HG03354 (cell line): ENCODE measurements at regions not wholly inside any gene's neighbourhood (a gene's known extent, or its start where the extent isn't known, plus 50 kb on each side); places are given as distances from the start of the nearest gene placed in this dataset.
"Not testable (repeated sequence)": the region's sequence is repeated elsewhere in the genome, so short reads cannot be mapped to it uniquely, and the experiment has no call there.

Experiments
- ATAC-seq: cut with Tn5 transposase; IDR thresholded peaks from one replicate; pipeline ENCODE4 v1.9.1; 2021; ENCODE audit warnings: mild to moderate bottlenecking; ENCODE audit not compliant: unreplicated experiment, poor library complexity, severe bottlenecking

- ATAC-seq = not testable (repeated sequence)
Observed at GRCh38 chr3:197459571-197459970, 96.2 kb downstream of the BDH1 start.

GRCh38 chr3:197458906-197459470, 96.8 kb downstream of the BDH1 start:
- no peak for ATAC-seq

GRCh38 chr3:197458179-197458707, 97.5 kb downstream of the BDH1 start:
- peak; percentile 66 for ATAC-seq

GRCh38 chr3:197456261-197457091, 99.3 kb downstream of the BDH1 start:
- ATAC-seq = peak; percentile 72

GRCh38 chr3:197454841-197455240, 100.9 kb downstream of the BDH1 start:
- ATAC-seq = not testable (repeated sequence)

- ATAC-seq = no peak
Observed at GRCh38 chr3:197454014-197454413, 101.8 kb downstream of the BDH1 start.

- no peak for ATAC-seq
Observed at GRCh38 chr3:197450810-197451209, 105.0 kb downstream of the BDH1 start.

GRCh38 chr3:197450308-197450707, 105.5 kb downstream of the BDH1 start:
- ATAC-seq = no peak

GRCh38 chr3:197449181-197449580, 106.6 kb downstream of the BDH1 start:
- not testable (repeated sequence) for ATAC-seq

GRCh38 chr3:197447781-197448180, 108.0 kb downstream of the BDH1 start:
- ATAC-seq = not testable (repeated sequence)

DNA sequence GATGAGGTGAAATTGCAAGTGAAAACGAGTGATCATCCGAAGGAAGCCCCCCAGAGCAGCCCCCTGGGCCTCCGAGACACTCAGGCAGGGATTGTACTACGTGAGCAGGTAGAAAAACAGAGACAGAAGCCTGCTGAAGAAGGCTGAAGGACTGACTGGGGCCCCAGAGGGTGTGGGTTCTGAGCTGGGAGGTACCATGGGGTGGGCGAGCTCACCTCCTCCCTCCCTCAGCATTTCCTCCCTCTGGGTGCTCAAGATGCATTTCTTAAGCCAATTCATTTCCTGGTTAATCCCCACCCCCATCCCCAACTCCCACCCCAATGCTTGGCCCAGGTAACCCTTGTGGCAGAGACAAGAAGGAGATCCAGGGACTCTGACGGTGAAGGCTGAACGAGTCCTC, 108.7 kb downstream of the BDH1 start:
- ATAC-seq = no peak

GRCh38 chr3:197446700-197447056, 109.1 kb downstream of the BDH1 start:
- ATAC-seq = no peak

DNA sequence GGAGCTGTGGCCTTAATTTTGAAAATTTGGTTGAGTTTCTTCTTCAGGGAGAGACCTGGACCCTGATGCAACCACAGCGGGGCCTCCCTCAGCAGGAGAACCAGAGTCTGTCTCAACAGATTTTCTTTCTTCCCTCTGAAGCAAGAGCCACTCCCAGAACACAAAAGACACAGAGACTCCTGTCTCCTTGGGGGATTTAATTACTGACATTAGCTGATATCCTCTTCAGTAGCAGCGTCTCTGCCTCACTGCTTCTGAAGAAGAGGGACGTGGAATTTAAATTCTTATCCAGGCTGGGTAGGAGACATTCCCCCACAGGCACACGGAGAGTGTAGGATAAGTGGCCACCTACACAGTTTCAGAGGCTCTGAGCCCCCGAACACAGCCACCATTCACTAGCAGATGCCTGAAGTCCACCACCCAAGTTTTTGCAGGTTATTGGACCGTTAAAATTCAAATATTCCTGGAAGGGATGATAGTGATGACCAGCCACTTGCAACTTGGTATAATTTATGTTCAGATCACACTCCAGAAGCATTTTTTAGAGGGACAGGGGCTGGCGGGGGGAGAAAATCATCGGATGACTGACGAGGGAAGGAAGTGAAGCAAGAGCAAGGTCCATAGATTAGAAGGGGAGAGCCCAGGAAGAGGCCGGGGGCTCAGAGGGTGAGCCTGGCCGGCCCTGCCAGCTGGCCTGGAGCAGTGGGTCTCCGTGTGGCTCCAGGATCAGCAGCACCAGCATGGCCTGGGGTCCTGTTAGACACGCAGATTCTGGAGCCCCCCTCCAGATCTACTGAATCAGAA, 109.7 kb downstream of the BDH1 start:
- ATAC-seq = no peak

GRCh38 chr3:197444793-197445379, 110.9 kb downstream of the BDH1 start:
- ATAC-seq = no peak

DNA sequence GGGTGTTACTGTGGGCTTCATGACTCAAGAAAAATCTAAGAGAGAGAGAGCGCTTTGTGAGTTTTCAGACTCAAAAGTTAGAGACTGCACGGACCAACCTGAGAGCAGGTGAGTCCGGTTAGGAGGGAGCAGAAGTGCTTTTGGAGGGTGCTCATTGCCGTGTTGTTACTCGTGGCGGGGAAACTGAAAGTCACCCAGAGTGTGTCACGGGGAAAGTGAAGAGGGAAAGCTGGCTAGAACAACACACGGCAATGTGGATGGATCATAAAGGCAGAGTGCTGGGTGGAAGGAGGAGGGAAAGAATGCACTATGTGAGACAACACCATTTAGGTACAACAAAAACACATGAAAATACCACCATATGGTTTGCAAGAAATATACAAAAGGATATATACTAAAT, 112.3 kb downstream of the BDH1 start:
- ATAC-seq = no peak

- ATAC-seq = no peak
Observed at GRCh38 chr3:197440717-197441303, 115.0 kb downstream of the BDH1 start.

DNA sequence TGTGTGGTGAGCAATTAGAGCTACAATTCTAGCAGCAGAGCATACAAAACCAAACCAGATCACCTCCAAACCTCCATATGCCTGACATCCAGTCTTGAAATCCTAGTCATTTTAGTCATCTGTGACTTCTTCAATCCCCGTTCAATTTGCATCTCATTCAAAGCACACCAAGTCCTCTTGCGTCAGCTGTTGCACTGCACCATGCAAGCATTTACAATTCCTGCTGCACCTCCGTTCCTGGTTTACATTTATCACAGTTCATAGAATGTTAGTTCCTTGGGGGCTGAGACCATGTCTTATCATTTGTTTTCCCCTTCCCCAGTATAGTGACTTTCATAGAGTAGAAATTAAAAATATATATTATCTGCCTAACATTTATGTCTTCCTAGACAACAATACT, 116.9 kb downstream of the BDH1 start:
- ATAC-seq = no peak

DNA sequence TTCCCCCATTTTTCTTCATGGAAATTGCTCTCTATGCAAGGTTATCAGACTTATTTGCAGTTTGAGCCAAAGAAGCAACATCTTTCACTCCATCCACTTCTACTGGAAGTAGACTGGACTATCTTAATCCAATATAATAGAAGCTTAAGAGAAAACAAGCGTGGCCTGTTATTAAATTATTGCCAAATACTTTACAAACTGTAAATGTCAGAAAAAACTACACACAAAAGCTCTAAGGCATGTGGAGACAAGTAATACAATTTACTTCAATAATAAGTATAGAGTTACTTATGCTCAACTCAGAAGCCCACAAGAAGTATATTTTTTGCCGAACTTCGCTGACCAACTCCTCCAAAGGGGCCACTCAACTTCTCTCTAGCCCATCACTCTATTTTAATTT, 120.3 kb downstream of the BDH1 start:
- no peak for ATAC-seq

DNA sequence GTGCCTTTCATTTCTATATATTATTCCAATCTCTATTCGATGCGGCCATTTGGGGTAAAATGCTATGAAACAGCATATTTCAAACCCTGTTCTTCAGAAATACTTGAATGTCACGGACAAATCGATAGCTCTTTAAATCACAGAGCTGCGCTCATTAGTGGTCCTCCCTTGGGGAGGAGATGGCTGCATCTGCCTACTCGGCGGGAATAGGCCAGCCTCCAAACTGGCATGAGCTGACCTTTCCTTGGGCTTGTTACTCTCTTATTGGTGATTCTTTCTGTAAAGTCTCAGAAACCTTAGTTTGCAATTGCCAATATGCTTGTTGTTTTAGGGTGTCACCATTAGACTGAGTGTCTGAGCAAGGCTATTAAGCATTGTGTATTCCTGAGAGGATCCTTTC, 120.9 kb downstream of the BDH1 start:
- ATAC-seq = no peak
